SU-DHL-6 (cell line): ENCODE measurements at regions not wholly inside any gene's neighbourhood (a gene's known extent, or its start where the extent isn't known, plus 50 kb on each side); places are given as distances from the start of the nearest gene placed in this dataset.

Experiments used
- H2AFZ ChIP-seq: fragments of 200-600 bp; sonication (generic); 2 replicates; pipeline ENCODE4 v1.6.1; 2014; ENCODE audit warnings: low read depth, mild to moderate bottlenecking, moderate library complexity, mixed read lengths, antibody characterized with exemption, low read length; ENCODE audit not compliant: severe bottlenecking
- H3F3A ChIP-seq: fragments of 200-600 bp; shearing (Covaris generic); 2 replicates; pipeline ENCODE4 v1.6.0; 2016; ENCODE audit warnings: antibody characterized with exemption, mild to moderate bottlenecking; ENCODE audit not compliant: insufficient read depth
- H3K27ac ChIP-seq: fragments of 200-600 bp; sonication (generic); 2 replicates; pipeline ENCODE4 v1.5.1; 2016; ENCODE audit warnings: low read depth, mild to moderate bottlenecking, low read length, moderate library complexity, mixed read lengths
- H3K27me3 ChIP-seq: fragments of 200-600 bp; sonication (generic), shearing (Covaris generic); 2 replicates; pipeline ENCODE4 v1.6.0; 2014; ENCODE audit warnings: mild to moderate bottlenecking, low read length
- H3K36me3 ChIP-seq: fragments of 200-600 bp; sonication (generic); 2 replicates; pipeline ENCODE4 v1.6.1; 2014; ENCODE audit warnings: mild to moderate bottlenecking, low read length, mixed read lengths
- H3K4me2 ChIP-seq: fragments of 300-600, 200-600 bp; shearing (Covaris generic), sonication (generic); 2 replicates; pipeline ENCODE4 v1.6.0; 2014; ENCODE audit warnings: low read length, low read depth, mild to moderate bottlenecking; ENCODE audit not compliant: poor library complexity, severe bottlenecking
- H3K4me3 ChIP-seq: fragments of 200-600 bp; sonication (generic); 2 replicates; pipeline ENCODE4 v1.5.1; 2014; ENCODE audit warnings: antibody characterized with exemption, low read length, mild to moderate bottlenecking, mixed read lengths; ENCODE audit not compliant: insufficient read depth, poor library complexity, severe bottlenecking
- H3K79me2 ChIP-seq: fragments of 200-600 bp; sonication (generic); 2 replicates; pipeline ENCODE4 v1.6.1; 2014; ENCODE audit warnings: mild to moderate bottlenecking, low read length, moderate library complexity; ENCODE audit not compliant: insufficient read depth
- H3K9ac ChIP-seq: fragments of 200-600 bp; sonication (generic); 2 replicates; pipeline ENCODE4 v1.7.0; 2014; ENCODE audit warnings: mild to moderate bottlenecking, low read length
- H3K9me2 ChIP-seq: fragments of 200-600 bp; sonication (generic); replicated peaks from 2 replicates; pipeline ENCODE4 v1.6.1; 2014; ENCODE audit warnings: low read length; ENCODE audit not compliant: insufficient read depth
- H3K9me3 ChIP-seq: fragments of 200-600 bp; sonication (generic); 2 replicates; pipeline ENCODE4 v1.6.1; 2014; ENCODE audit warnings: low read length, mixed read lengths; ENCODE audit not compliant: insufficient read depth
- H4K20me1 ChIP-seq: fragments of 200-600 bp; sonication (generic); 2 replicates; pipeline ENCODE4 v1.6.1; 2014; ENCODE audit warnings: low read depth, mild to moderate bottlenecking, antibody characterized with exemption, low read length, moderate library complexity, mixed read lengths
- EZH2phosphoT487 ChIP-seq: fragments of 200-600 bp; sonication (generic), shearing (Covaris generic); conservative IDR thresholded peaks from 2 replicates; pipeline ENCODE4 v1.6.1; 2018; ENCODE audit warnings: mild to moderate bottlenecking, antibody characterized with exemption, low read length, moderate library complexity, mixed read lengths
- TF ChIP-seq, protein P1 (sequence below): fragments of 200-600 bp; sonication (generic); IDR thresholded peaks from one replicate; pipeline ENCODE4 v1.5.1; 2017; ENCODE audit warnings: antibody characterized with exemption, mild to moderate bottlenecking, low read length, moderate library complexity; ENCODE audit not compliant: insufficient read depth, poor library complexity, severe bottlenecking

- H3K27ac ChIP-seq: no peak overlapping the region
- no peak overlapping the region for H3K9ac ChIP-seq
- H4K20me1 ChIP-seq: no peaks in the 10 kb centered on the region
- TF ChIP-seq EZH2phosphoT487: no peak
- TF ChIP-seq, protein P1, sequence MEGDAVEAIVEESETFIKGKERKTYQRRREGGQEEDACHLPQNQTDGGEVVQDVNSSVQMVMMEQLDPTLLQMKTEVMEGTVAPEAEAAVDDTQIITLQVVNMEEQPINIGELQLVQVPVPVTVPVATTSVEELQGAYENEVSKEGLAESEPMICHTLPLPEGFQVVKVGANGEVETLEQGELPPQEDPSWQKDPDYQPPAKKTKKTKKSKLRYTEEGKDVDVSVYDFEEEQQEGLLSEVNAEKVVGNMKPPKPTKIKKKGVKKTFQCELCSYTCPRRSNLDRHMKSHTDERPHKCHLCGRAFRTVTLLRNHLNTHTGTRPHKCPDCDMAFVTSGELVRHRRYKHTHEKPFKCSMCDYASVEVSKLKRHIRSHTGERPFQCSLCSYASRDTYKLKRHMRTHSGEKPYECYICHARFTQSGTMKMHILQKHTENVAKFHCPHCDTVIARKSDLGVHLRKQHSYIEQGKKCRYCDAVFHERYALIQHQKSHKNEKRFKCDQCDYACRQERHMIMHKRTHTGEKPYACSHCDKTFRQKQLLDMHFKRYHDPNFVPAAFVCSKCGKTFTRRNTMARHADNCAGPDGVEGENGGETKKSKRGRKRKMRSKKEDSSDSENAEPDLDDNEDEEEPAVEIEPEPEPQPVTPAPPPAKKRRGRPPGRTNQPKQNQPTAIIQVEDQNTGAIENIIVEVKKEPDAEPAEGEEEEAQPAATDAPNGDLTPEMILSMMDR: no peak
- no peak overlapping the region for H3K4me3 ChIP-seq
- H2AFZ ChIP-seq: no peak overlapping the region
- no peaks in the 10 kb centered on the region for H3K27me3 ChIP-seq
- H3K9me3 ChIP-seq: no peaks in the 10 kb centered on the region
- H3K79me2 ChIP-seq: no peaks in the 10 kb centered on the region
- no peaks in the 10 kb centered on the region for H3K36me3 ChIP-seq
- no peaks in the 10 kb centered on the region for H3F3A ChIP-seq
- H3K9me2 ChIP-seq: no peaks in the 10 kb centered on the region
- no peak overlapping the region for H3K4me2 ChIP-seq
Measured at GRCh38 chr7:67413670-67414069, 417.0 kb downstream of the TYW1 start.

DNA sequence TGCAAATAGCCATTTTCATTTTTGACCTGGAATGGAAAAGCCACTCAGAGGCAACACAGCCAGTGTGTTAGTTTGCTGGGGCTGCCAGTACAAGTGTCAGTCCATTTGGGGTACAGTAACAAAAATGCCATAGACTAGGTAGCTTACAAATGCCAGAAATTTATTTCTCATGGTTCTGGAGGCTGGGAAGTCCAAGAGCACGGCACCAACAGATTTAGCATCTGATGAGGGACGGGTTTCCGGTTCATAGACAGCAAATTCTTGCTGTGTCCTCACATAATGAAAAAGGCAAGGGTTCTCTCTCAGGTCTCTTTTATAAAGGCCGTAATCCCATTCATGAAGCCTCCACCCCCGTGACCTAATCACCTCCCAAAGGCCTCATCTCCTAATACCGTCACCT, 418.2 kb downstream of the TYW1 start:
- Histone ChIP-seq H3K27me3 (no peaks in the 10 kb centered on the region), H3K9me2 (no peaks in the 10 kb centered on the region), H3K36me3 (no peaks in the 10 kb centered on the region), H3F3A (no peaks in the 10 kb centered on the region), H2AFZ (no peak overlapping the region), H3K9ac (no peak overlapping the region), H3K9me3 (no peaks in the 10 kb centered on the region), H3K4me2 (no peak overlapping the region), H3K79me2 (no peaks in the 10 kb centered on the region), H4K20me1 (no peaks in the 10 kb centered on the region), H3K4me3 (no peak overlapping the region), H3K27ac (no peak overlapping the region)
- TF ChIP-seq, protein P1: no peak
- TF ChIP-seq EZH2phosphoT487: no peak

DNA sequence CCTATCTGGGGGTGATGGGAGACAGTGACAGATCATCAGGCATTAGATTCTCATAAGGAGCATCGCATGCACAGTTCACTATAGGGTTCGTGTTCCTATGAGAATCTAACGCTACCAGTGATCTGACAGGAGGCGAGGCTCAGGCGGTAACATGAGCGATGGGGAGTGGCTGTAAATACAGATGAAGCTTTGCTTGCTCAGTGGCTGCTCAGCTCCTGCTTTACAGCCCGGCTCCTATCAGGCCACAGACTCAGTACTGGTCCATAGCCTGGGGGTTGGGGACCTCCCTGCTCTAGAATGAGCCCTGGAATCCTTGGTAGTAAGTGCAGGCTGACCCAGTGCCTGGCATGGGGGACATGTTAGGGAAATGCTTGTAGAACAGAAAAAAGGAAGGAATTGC, 426.0 kb downstream of the TYW1 start:
- Histone ChIP-seq H3K36me3 (no peaks in the 10 kb centered on the region), H3K4me3 (no peak overlapping the region)

More for the DNA sequence above, 426.0 kb downstream of the TYW1 start:
- Histone ChIP-seq H4K20me1 (no peaks in the 10 kb centered on the region), H2AFZ (no peak overlapping the region), H3K9ac (no peak overlapping the region), H3K27ac (no peak overlapping the region), H3K4me2 (no peak overlapping the region), H3K27me3 (peaks cover 3% of the 10 kb centered on the region; the same call in 1 of the 2 replicates), H3F3A (no peaks in the 10 kb centered on the region), H3K9me3 (no peaks in the 10 kb centered on the region), H3K9me2 (no peaks in the 10 kb centered on the region), H3K79me2 (no peaks in the 10 kb centered on the region)
- TF ChIP-seq EZH2phosphoT487: no peak
- TF ChIP-seq, protein P1: no peak
